ENCODE measurements at regions not wholly inside any gene's neighbourhood (a gene's known extent, or its start where the extent isn't known, plus 50 kb on each side); places are given as distances from the start of the nearest gene placed in this dataset.

- POLR2A ChIA-PET = no interaction called here
- no TSS peak for BruUV-seq (replicated peaks)
- peaks cover 5% of the 10 kb centered on the region for H3K4me1 ChIP-seq
- Mint-ChIP-seq H3K27me3 (ENCODE audit: insufficient read depth, unreplicated experiment) (no peaks in the 10 kb centered on the region), H3K27ac (ENCODE audit: unreplicated experiment) (no peak overlapping the region), H3K9me3 (ENCODE audit: unreplicated experiment) (no peaks in the 10 kb centered on the region), H3K36me3 (ENCODE audit: insufficient read depth, unreplicated experiment) (peaks cover 53% of the 10 kb centered on the region), H3K4me3 (ENCODE audit: unreplicated experiment) (no peak overlapping the region), H3K4me1 (ENCODE audit: low read depth, unreplicated experiment) (peaks cover 12% of the 10 kb centered on the region)
- no peaks in the 10 kb centered on the region for H3K27me3 ChIP-seq (replicated peaks; ENCODE audit: control insufficient read depth, insufficient read depth, low read length)
- CTCF ChIA-PET = no interaction called here
- intact Hi-C loops (cut with micrococcal nuclease; ENCODE audit: unreplicated experiment) = no loop called here
- TF ChIP-seq CTCF (IDR thresholded peaks at IDR 0.05; ENCODE audit: insufficient read depth in 1 of 2, low read depth in 1 of 2, low read length in 1 of 2, severe bottlenecking in 1 of 2, unreplicated experiment in 1 of 2) = no peak
- no peak overlapping the region for H3K4me3 ChIP-seq (ENCODE audit: low read depth, low read length)
- peaks cover 8% of the 10 kb centered on the region; the same call in 1 of the 2 replicates for H3K9me3 ChIP-seq
- no peaks in the 10 kb centered on the region for H3K36me3 ChIP-seq (ENCODE audit: control insufficient read depth, insufficient read depth, low read length)
- no peak for DNase-seq
These were observed 116.9 kb downstream of the UTRN start for GRCh38 chr6:144401736-144402733.

- Mint-ChIP-seq H3K4me3 (ENCODE audit: unreplicated experiment) (no peak overlapping the region), H3K4me1 (ENCODE audit: low read depth, unreplicated experiment) (peaks cover 13% of the 10 kb centered on the region), H3K27me3 (ENCODE audit: insufficient read depth, unreplicated experiment) (no peaks in the 10 kb centered on the region), H3K36me3 (ENCODE audit: insufficient read depth, unreplicated experiment) (peaks cover 53% of the 10 kb centered on the region), H3K9me3 (ENCODE audit: unreplicated experiment) (no peaks in the 10 kb centered on the region), H3K27ac (ENCODE audit: unreplicated experiment) (no peak overlapping the region)
- no peak for DNase-seq
- no peak for TF ChIP-seq CTCF (IDR thresholded peaks at IDR 0.05; ENCODE audit: insufficient read depth in 1 of 2, low read depth in 1 of 2, low read length in 1 of 2, severe bottlenecking in 1 of 2, unreplicated experiment in 1 of 2)
- POLR2A ChIA-PET = no interaction called here
- Histone ChIP-seq H3K4me3 (ENCODE audit: low read depth, low read length) (no peak overlapping the region), H3K4me1 (peaks cover 5% of the 10 kb centered on the region), H3K27me3 (replicated peaks; ENCODE audit: control insufficient read depth, insufficient read depth, low read length) (no peaks in the 10 kb centered on the region), H3K9me3 (peaks cover 4% of the 10 kb centered on the region; the same call in 1 of the 2 replicates), H3K36me3 (ENCODE audit: control insufficient read depth, insufficient read depth, low read length) (no peaks in the 10 kb centered on the region)
- intact Hi-C loops (cut with micrococcal nuclease; ENCODE audit: unreplicated experiment) = no loop called here
- CTCF ChIA-PET = no interaction called here
- no TSS peak for BruUV-seq (replicated peaks)
These were observed 117.6 kb downstream of the UTRN start for GRCh38 chr6:144402750-144403149.

- ChIA-PET POLR2A (no interaction called here), CTCF (no interaction called here)
- Mint-ChIP-seq H3K4me3 (ENCODE audit: unreplicated experiment) (no peak overlapping the region), H3K36me3 (ENCODE audit: insufficient read depth, unreplicated experiment) (peaks cover 46% of the 10 kb centered on the region), H3K4me1 (ENCODE audit: low read depth, unreplicated experiment) (peaks cover 13% of the 10 kb centered on the region), H3K27me3 (ENCODE audit: insufficient read depth, unreplicated experiment) (no peaks in the 10 kb centered on the region), H3K9me3 (ENCODE audit: unreplicated experiment) (no peaks in the 10 kb centered on the region), H3K27ac (ENCODE audit: unreplicated experiment) (no peak overlapping the region)
- Histone ChIP-seq H3K4me1 (peaks cover 5% of the 10 kb centered on the region), H3K9me3 (no peaks in the 10 kb centered on the region), H3K36me3 (ENCODE audit: control insufficient read depth, insufficient read depth, low read length) (no peaks in the 10 kb centered on the region), H3K27me3 (replicated peaks; ENCODE audit: control insufficient read depth, insufficient read depth, low read length) (no peaks in the 10 kb centered on the region), H3K4me3 (ENCODE audit: low read depth, low read length) (no peak overlapping the region)
- DNase-seq = no peak
- intact Hi-C loops (cut with micrococcal nuclease; ENCODE audit: unreplicated experiment) = no loop called here
- no peak for TF ChIP-seq CTCF (IDR thresholded peaks at IDR 0.05; ENCODE audit: insufficient read depth in 1 of 2, low read depth in 1 of 2, low read length in 1 of 2, severe bottlenecking in 1 of 2, unreplicated experiment in 1 of 2)
- BruUV-seq (replicated peaks) = no TSS peak
These were observed 120.0 kb downstream of the UTRN start for GRCh38 chr6:144405163-144405562.
